ENCODE measurements at regions not wholly inside any gene's neighbourhood (a gene's known extent, or its start where the extent isn't known, plus 50 kb on each side); places are given as distances from the start of the nearest gene placed in this dataset.

DNA sequence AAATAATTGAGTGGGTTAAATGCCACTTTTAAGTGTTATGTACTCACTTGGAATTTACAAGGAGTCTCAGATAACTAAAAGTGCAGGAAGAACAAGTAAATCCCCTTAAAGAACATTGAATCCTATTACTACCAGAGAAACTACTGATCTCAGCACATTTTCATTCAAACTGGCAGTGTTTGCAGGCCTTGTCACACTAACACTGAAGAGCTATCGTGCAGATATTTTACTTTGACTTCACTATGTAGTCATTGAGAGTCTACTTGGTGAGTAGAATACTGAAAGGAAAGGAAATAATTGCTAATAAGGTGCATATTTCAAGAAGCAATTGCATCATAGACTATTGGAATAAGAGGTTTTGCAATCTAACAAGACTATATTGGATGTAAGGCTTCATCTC is 721.4 kb upstream of the CBLB start:
- no peaks in the 10 kb centered on the region for H3K36me3 Mint-ChIP-seq (ENCODE audit: low read depth)

DNA sequence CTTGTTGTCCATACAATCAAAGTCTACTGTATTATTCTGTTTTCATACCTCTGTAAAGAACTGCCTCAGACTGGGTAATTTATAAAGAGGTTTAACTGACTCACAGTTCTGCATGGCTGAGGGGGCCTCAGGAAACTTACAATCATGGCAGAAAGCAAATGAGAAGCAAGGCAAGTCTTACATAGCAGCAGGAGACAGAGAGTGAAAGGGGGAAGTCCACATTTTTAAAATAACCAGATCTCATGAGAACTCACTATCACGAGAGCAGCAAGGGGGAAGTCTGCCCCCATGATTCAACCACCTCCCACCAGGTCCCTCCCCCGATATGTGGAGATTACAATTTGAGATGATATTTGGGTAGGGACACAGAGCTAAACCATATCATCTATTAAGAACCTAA is 724.6 kb upstream of the CBLB start:
- Mint-ChIP-seq H3K9me3 (peaks cover 18% of the 10 kb centered on the region), H3K36me3 (ENCODE audit: low read depth) (no peaks in the 10 kb centered on the region), H3K4me3 (no peak overlapping the region), H3K27ac (no peak overlapping the region), H3K27me3 (ENCODE audit: low read depth, poor library complexity) (peaks cover 3% of the 10 kb centered on the region), H3K4me1 (no peaks in the 10 kb centered on the region)
- DNase-seq = no peak
- TF ChIP-seq, protein P1, sequence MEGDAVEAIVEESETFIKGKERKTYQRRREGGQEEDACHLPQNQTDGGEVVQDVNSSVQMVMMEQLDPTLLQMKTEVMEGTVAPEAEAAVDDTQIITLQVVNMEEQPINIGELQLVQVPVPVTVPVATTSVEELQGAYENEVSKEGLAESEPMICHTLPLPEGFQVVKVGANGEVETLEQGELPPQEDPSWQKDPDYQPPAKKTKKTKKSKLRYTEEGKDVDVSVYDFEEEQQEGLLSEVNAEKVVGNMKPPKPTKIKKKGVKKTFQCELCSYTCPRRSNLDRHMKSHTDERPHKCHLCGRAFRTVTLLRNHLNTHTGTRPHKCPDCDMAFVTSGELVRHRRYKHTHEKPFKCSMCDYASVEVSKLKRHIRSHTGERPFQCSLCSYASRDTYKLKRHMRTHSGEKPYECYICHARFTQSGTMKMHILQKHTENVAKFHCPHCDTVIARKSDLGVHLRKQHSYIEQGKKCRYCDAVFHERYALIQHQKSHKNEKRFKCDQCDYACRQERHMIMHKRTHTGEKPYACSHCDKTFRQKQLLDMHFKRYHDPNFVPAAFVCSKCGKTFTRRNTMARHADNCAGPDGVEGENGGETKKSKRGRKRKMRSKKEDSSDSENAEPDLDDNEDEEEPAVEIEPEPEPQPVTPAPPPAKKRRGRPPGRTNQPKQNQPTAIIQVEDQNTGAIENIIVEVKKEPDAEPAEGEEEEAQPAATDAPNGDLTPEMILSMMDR (IDR thresholded peaks at IDR 0.05) = no peak

More for the DNA sequence above, 721.4 kb upstream of the CBLB start:
- TF ChIP-seq, protein P1 (IDR thresholded peaks at IDR 0.05) = no peak
- no peak overlapping the region for H3K27ac Mint-ChIP-seq
- H3K4me1 Mint-ChIP-seq = no peaks in the 10 kb centered on the region
- no peak for DNase-seq
- no peak overlapping the region for H3K4me3 Mint-ChIP-seq
- H3K27me3 Mint-ChIP-seq (ENCODE audit: low read depth, poor library complexity) = peaks cover 3% of the 10 kb centered on the region
- H3K9me3 Mint-ChIP-seq = peaks cover 3% of the 10 kb centered on the region

DNA sequence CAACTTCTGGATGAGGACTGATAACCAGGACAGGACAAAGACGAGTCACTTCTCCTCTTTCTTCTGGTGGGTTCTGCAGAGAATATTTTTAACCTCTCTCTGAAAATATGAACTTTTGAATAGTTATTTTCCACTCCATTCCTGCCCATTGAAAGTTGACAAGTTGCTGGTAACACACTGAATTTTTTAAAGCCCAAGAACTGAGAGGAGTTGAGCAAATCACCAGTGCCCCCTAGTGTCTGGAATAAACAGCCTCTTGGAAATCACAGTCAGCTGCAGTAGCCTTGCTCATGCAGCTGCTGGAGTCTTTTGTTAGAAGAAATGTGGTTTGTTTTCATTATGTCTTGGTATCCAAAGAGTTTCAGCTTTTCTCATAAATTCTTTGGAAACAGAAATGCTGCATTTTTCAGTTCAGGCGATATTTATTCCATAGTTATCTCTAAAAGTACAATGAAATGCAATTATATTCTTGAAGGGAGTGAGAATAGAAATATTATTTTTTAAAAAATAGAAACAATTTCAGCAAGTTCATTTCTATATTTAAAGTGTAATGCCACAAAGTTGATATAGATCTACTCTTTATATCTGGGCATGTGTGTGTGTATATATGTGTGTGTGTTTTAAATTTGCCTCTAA is 741.0 kb upstream of the CBLB start:
- H3K27me3 Mint-ChIP-seq (ENCODE audit: low read depth, poor library complexity) = no peaks in the 10 kb centered on the region
- H3K27ac Mint-ChIP-seq = no peak overlapping the region
- peaks cover 17% of the 10 kb centered on the region for H3K9me3 Mint-ChIP-seq
- TF ChIP-seq, protein P1 (IDR thresholded peaks at IDR 0.05) = peak; percentile 89
- H3K4me1 Mint-ChIP-seq = peaks cover 14% of the 10 kb centered on the region
- no peak overlapping the region for H3K4me3 Mint-ChIP-seq
- no peaks in the 10 kb centered on the region for H3K36me3 Mint-ChIP-seq (ENCODE audit: low read depth)
- DNase-seq = peak; percentile 59

DNA sequence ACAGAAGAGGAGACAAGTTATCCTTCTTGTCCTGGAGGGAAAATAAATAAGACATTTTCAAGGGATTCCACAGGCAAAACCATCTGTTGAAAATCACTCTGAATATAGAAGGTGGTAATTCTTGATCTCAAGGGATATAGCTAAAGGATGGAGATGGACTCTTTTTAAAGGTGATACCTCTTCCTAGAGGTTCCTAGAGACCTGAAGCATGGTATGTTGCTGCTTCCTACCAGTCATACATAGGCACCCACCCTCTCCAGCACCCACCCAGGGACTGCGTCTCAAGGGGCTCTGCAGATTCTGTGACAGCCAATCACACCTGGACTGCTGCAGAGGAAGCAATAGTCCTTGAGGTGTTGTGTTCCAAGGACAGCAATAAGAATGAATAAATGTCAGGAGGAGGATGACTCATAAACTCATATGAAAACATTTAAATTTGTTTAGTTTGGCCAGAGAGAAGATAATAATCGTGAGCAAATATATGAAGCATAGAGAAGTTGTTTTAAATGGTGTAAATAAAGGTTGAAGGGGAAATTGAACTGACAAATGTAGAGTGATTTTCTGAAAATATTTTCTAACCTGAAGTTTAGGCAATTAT is 741.6 kb upstream of the CBLB start:
- H3K27ac Mint-ChIP-seq = peak overlapping the region; percentile 7
- H3K9me3 Mint-ChIP-seq = peaks cover 15% of the 10 kb centered on the region
- H3K36me3 Mint-ChIP-seq (ENCODE audit: low read depth) = no peaks in the 10 kb centered on the region
- no peaks in the 10 kb centered on the region for H3K27me3 Mint-ChIP-seq (ENCODE audit: low read depth, poor library complexity)
- peaks cover 14% of the 10 kb centered on the region for H3K4me1 Mint-ChIP-seq
- TF ChIP-seq, protein P1 (IDR thresholded peaks at IDR 0.05) = no peak
- no peak overlapping the region for H3K4me3 Mint-ChIP-seq
- DNase-seq = no peak

DNA sequence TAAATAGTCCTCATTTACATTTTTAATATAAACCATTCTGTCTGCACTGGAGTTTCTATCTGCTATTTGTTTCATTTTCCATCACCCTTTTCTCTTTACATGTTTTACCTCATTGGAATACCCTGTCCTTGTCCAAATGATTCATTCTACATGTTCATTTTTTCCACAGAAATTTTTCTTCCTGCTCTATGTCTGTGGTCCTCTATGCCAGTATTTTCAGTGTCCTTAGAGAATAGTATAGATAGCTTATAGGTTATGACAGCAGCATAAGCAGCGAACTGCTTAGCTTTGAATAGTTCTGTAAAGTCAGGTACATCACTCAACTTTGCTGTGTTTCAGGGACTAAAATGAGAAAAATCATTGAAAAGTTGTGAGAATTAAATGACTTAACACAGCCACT is 742.3 kb upstream of the CBLB start:
- no peaks in the 10 kb centered on the region for H3K36me3 Mint-ChIP-seq (ENCODE audit: low read depth)
- H3K27ac Mint-ChIP-seq = no peak overlapping the region
- peaks cover 14% of the 10 kb centered on the region for H3K4me1 Mint-ChIP-seq
- no peak overlapping the region for H3K4me3 Mint-ChIP-seq
- TF ChIP-seq, protein P1 (IDR thresholded peaks at IDR 0.05) = no peak
- peaks cover 12% of the 10 kb centered on the region for H3K9me3 Mint-ChIP-seq
- no peaks in the 10 kb centered on the region for H3K27me3 Mint-ChIP-seq (ENCODE audit: low read depth, poor library complexity)
- DNase-seq = no peak

DNA sequence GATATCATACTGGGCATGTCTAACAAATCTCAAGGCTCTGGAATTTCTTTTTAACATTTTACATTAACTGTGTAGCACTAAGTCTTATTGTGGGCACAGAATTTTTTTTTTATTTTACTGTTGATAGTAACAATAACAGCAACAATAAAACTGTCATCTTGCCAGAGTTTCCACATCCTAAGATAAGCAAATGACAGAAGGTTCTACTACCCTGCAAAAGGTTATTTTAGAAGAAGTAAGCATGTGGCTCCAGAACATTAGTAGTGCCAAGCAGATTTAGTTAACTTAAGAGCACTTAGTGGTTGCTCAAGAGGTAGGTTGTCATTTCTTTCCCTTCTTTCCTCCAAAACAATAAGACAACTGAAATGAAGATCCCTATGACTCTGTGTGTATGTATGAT is 743.0 kb upstream of the CBLB start:
- Mint-ChIP-seq H3K27me3 (ENCODE audit: low read depth, poor library complexity) (no peaks in the 10 kb centered on the region), H3K27ac (no peak overlapping the region), H3K36me3 (ENCODE audit: low read depth) (no peaks in the 10 kb centered on the region), H3K4me3 (no peak overlapping the region), H3K4me1 (peaks cover 14% of the 10 kb centered on the region), H3K9me3 (peaks cover 12% of the 10 kb centered on the region)
- TF ChIP-seq, protein P1 (IDR thresholded peaks at IDR 0.05) = no peak
- no peak for DNase-seq
